H1 (cell line): ENCODE measurements at regions not wholly inside any gene's neighbourhood (a gene's known extent, or its start where the extent isn't known, plus 50 kb on each side); places are given as distances from the start of the nearest gene placed in this dataset.
A peak's percentile ranks its signal among the peaks of the same experiment; 100 is the strongest.

Experiments
- CTCF ChIA-PET: fragments of 300-600 bp; sonication (Branson Sonifier 250); formaldehyde crosslinking; loops from one replicate; lab custom pipeline; 2021; ENCODE audit not compliant: partially characterized antibody; lab: Charles Lee
- POLR2A ChIA-PET: fragments of 300-600 bp; sonication (Branson Sonifier 250); formaldehyde crosslinking; loops from one replicate; lab custom pipeline; 2021; ENCODE audit warnings: inconsistent platforms; ENCODE audit not compliant: partially characterized antibody; lab: Charles Lee
- DNase-seq, 2 experiments: peaks; one replicate each; pipeline versions ENCODE4 v3.0.0 to v3.0.0-alpha.2; 2010 to 2022; ENCODE audit warnings: low spot score in 2 of 2, low read depth in 1 of 2, mixed read lengths in 1 of 2
- FAIRE-seq: peaks from 2 replicates; lab custom pipeline; 2011; peaks lifted over from hg19 to GRCh38; lab: Jason Lieb, UNC
- H2AFZ ChIP-seq: 2 replicates; pipeline ENCODE4 v1.8.1; 2012; ENCODE audit warnings: low read length, inconsistent platforms
- H2AK5ac ChIP-seq: 2 replicates; pipeline ENCODE4 v1.6.1; 2013; ENCODE audit warnings: low read depth, low read length
- H2BK120ac ChIP-seq: replicated peaks from 2 replicates; pipeline ENCODE3; 2013; ENCODE audit warnings: low read depth, low read length, inconsistent platforms
- H2BK12ac ChIP-seq: 2 replicates; pipeline ENCODE4 v1.6.1; 2013; ENCODE audit warnings: low read depth, low read length
- H2BK15ac ChIP-seq: 2 replicates; pipeline ENCODE4 v1.6.1; 2013; ENCODE audit warnings: low read length
- H2BK20ac ChIP-seq: 2 replicates; pipeline ENCODE4 v1.6.1; 2013; ENCODE audit warnings: low read length
- H2BK5ac ChIP-seq: 2 replicates; pipeline ENCODE4 v1.6.1; 2013; ENCODE audit warnings: low read depth, low read length
- H3K14ac ChIP-seq: 2 replicates; pipeline ENCODE4 v1.6.1; 2013; ENCODE audit warnings: inconsistent platforms; ENCODE audit not compliant: insufficient read length
- H3K18ac ChIP-seq: 2 replicates; pipeline ENCODE4 v1.6.1; 2013; ENCODE audit warnings: low read length; ENCODE audit errors: extremely low read depth
- H3K23ac ChIP-seq: 2 replicates; pipeline ENCODE4 v1.6.1; 2013; ENCODE audit warnings: inconsistent platforms; ENCODE audit not compliant: insufficient read length
- H3K23me2 ChIP-seq: 2 replicates; pipeline ENCODE4 v1.6.1; 2013; ENCODE audit warnings: low read depth, low read length
- H3K27ac ChIP-seq: 2 replicates; pipeline ENCODE4 v1.6.1; 2011; ENCODE audit warnings: low read depth, low read length, inconsistent platforms
- H3K27me3 ChIP-seq, 4 experiments: replicated peaks in 1 of 4; 1 replicate in 1 of 4; 2 replicates in 3 of 4; pipeline versions ENCODE4 v1.6.1 to v1.8.1; 2011 to 2013; ENCODE audit warnings: low read length in 3 of 4, mild to moderate bottlenecking in 3 of 4, inconsistent platforms in 2 of 4, mixed read lengths in 2 of 4, moderate library complexity in 1 of 4; ENCODE audit not compliant: control insufficient read depth in 3 of 4, insufficient read depth in 3 of 4; ENCODE audit errors: extremely low read depth in 1 of 4
- H3K36me3 ChIP-seq, 4 experiments: 2 replicates each; pipeline versions ENCODE4 v1.6.1 to v1.8.1; 2011 to 2013; ENCODE audit warnings: mild to moderate bottlenecking in 4 of 4, low read length in 3 of 4, moderate library complexity in 2 of 4, control low read depth in 1 of 4, inconsistent platforms in 1 of 4; ENCODE audit not compliant: insufficient read depth in 4 of 4, control insufficient read depth in 2 of 4
- H3K4ac ChIP-seq: replicated peaks from 2 replicates; pipeline ENCODE3; 2013; ENCODE audit warnings: low read length, low read depth, mixed read lengths, inconsistent platforms; ENCODE audit not compliant: insufficient read length
- H3K4me1 ChIP-seq, 4 experiments: replicated peaks in 1 of 4; 1 replicate in 1 of 4; 2 replicates in 3 of 4; pipeline versions ENCODE4 v1.6.1 to v1.8.1; 2011 to 2013; ENCODE audit warnings: low read length in 3 of 4, inconsistent platforms in 2 of 4, mixed read lengths in 1 of 4; ENCODE audit not compliant: insufficient read depth in 4 of 4, control insufficient read depth in 3 of 4
- H3K4me2 ChIP-seq, 2 experiments: 2 replicates each; pipeline versions ENCODE4 v1.6.1 to v1.8.1; 2011 to 2013; ENCODE audit warnings: low read depth in 2 of 2, low read length in 2 of 2, control low read depth in 1 of 2, inconsistent platforms in 1 of 2, mild to moderate bottlenecking in 1 of 2; ENCODE audit not compliant: insufficient read depth in 1 of 2
- H3K4me3 ChIP-seq, 4 experiments: fragments of 200-600, 300-600 bp in 1 of 4; sonication (generic), shearing (Covaris generic), sonication (Bioruptor Twin) in 1 of 4; 2 replicates each; pipeline versions ENCODE4 v1.5.1 to v1.8.1; 2011 to 2016; ENCODE audit warnings: low read length in 4 of 4, low read depth in 3 of 4, control low read depth in 2 of 4, inconsistent platforms in 2 of 4, mild to moderate bottlenecking in 2 of 4, mixed read lengths in 1 of 4, moderate library complexity in 1 of 4; ENCODE audit not compliant: insufficient read depth in 2 of 4; ENCODE audit errors: extremely low read depth in 1 of 4
- H3K56ac ChIP-seq: replicated peaks from 2 replicates; pipeline ENCODE3; 2013; ENCODE audit warnings: low read depth, mild to moderate bottlenecking, mixed read lengths, low read length, inconsistent platforms; ENCODE audit not compliant: insufficient read length
- H3K79me1 ChIP-seq: 2 replicates; pipeline ENCODE4 v1.6.1; 2013; ENCODE audit warnings: low read depth, low read length, control low read depth
- H3K79me2 ChIP-seq, 2 experiments: 2 replicates each; pipeline versions ENCODE4 v1.6.1 to v1.8.1; 2012 to 2013; ENCODE audit warnings: low read length in 2 of 2, mild to moderate bottlenecking in 2 of 2, inconsistent platforms in 1 of 2; ENCODE audit not compliant: insufficient read depth in 2 of 2, control insufficient read depth in 1 of 2
- H3K9ac ChIP-seq, 4 experiments: replicated peaks in 1 of 4; 1 replicate in 1 of 4; 2 replicates in 3 of 4; pipeline versions ENCODE4 v1.6.1 to v1.8.1; 2011 to 2013; ENCODE audit warnings: low read depth in 3 of 4, low read length in 3 of 4, control low read depth in 2 of 4, mild to moderate bottlenecking in 2 of 4, moderate library complexity in 2 of 4, inconsistent platforms in 1 of 4; ENCODE audit errors: extremely low read depth in 1 of 4
- H3K9me3 ChIP-seq, 2 experiments: 2 replicates each; pipeline versions ENCODE4 v1.6.1 to v1.8.1; 2012 to 2013; ENCODE audit warnings: mild to moderate bottlenecking in 2 of 2, moderate library complexity in 2 of 2, control low read depth in 1 of 2, inconsistent platforms in 1 of 2, low read depth in 1 of 2, low read length in 1 of 2, mixed read lengths in 1 of 2; ENCODE audit not compliant: insufficient read depth in 2 of 2
- H4K20me1 ChIP-seq, 2 experiments: replicated peaks in 1 of 2; 2 replicates each; pipeline versions ENCODE3 to v1.8.1; 2011 to 2013; ENCODE audit warnings: inconsistent platforms in 2 of 2, low read length in 2 of 2, mild to moderate bottlenecking in 1 of 2; ENCODE audit not compliant: insufficient read depth in 2 of 2, control insufficient read depth in 1 of 2
- H4K5ac ChIP-seq: 2 replicates; pipeline ENCODE4 v1.6.1; 2013; ENCODE audit warnings: low read length, low read depth, mixed read lengths, inconsistent platforms; ENCODE audit not compliant: insufficient read length
- H4K8ac ChIP-seq: 2 replicates; pipeline ENCODE4 v1.8.0; 2013; ENCODE audit warnings: mild to moderate bottlenecking, moderate library complexity, low read length, inconsistent platforms; ENCODE audit not compliant: insufficient read depth; ENCODE audit errors: extremely low read depth
- H4K91ac ChIP-seq: replicated peaks from 2 replicates; pipeline ENCODE3; 2013; ENCODE audit warnings: low read length, mixed read lengths, inconsistent platforms; ENCODE audit not compliant: insufficient read length
- KDM4A ChIP-seq: IDR thresholded peaks from one replicate; pipeline ENCODE4 v1.7.1; 2012; ENCODE audit warnings: low read depth, mild to moderate bottlenecking, moderate library complexity, low read length, inconsistent platforms; ENCODE audit not compliant: severe bottlenecking
- RAD21 ChIP-seq, 2 experiments: IDR thresholded peaks in 1 of 2; conservative IDR thresholded peaks in 1 of 2; 2 replicates each; pipeline ENCODE4 v1.6.1; 2011; ENCODE audit warnings: low read depth in 2 of 2, low read length in 2 of 2, improper control_type of control experiment in 1 of 2, inconsistent platforms in 1 of 2, mild to moderate bottlenecking in 1 of 2, moderate library complexity in 1 of 2
- TBP ChIP-seq: IDR thresholded peaks from 2 replicates; pipeline ENCODE4 v1.6.1; 2011; ENCODE audit warnings: low read depth, low read length, improper control_type of control experiment
- WGBS, 2 experiments: shearing (Covaris generic) in 1 of 2; methylation state at CpG; one replicate each; pipeline versions ENCODE4 v1.1.6 to v1.1.7; 2013 to 2015; ENCODE audit warnings: low lambda C conversion rate in 2 of 2, mixed read lengths in 2 of 2, inconsistent platforms in 1 of 2, low coverage in 1 of 2, missing lambda C conversion rate in 1 of 2; ENCODE audit not compliant: insufficient replicate concordance in 2 of 2, insufficient coverage in 1 of 2, insufficient read length in 1 of 2; ENCODE audit errors: extremely low coverage in 1 of 2, missing lambda C conversion rate in 1 of 2; 5-methylcytosine and 5-hydroxymethylcytosine counted together
- TF ChIP-seq, protein P1 (sequence below), 3 experiments: IDR thresholded peaks; 1 replicate in 2 of 3; 2 replicates in 1 of 3; pipeline versions ENCODE4 v1.5.1 to v1.6.1; 2011; ENCODE audit warnings: low read length in 3 of 3, mild to moderate bottlenecking in 3 of 3, inconsistent platforms in 2 of 3, low read depth in 1 of 3, moderate library complexity in 1 of 3; ENCODE audit not compliant: insufficient read depth in 1 of 3; ENCODE audit errors: control extremely low read depth in 1 of 3

- Histone ChIP-seq H2BK12ac (no peak overlapping the region), H3K27ac (no peak overlapping the region), H3K9me3 (no peaks in the 10 kb centered on the region), H2BK15ac (peak overlapping the region; percentile 72; the same call in 1 of the 2 replicates), H3K4me1 (peaks cover 0 to 20% (median 5%) of the 10 kb centered on the region in 4 experiments; a peak in 6 of 7 replicates), H2BK20ac (no peak overlapping the region), H2BK120ac (no peak overlapping the region), H3K79me1 (no peaks in the 10 kb centered on the region; the same call in 1 of the 2 replicates), H3K4ac (no peak overlapping the region), H4K91ac (no peak overlapping the region), H3K4me2 (no peak overlapping the region), H3K27me3 (peaks cover 0 to 3% (median 0%) of the 10 kb centered on the region in 4 experiments; a peak in 3 of 7 replicates), H4K8ac (no peak overlapping the region), H2AK5ac (no peak overlapping the region), H3K23me2 (no peaks in the 10 kb centered on the region), H3K56ac (no peak overlapping the region), H3K23ac (no peak overlapping the region), H3K14ac (no peak overlapping the region), H4K5ac (no peak overlapping the region), H3K4me3 (no peak overlapping the region), H3K36me3 (no peaks in the 10 kb centered on the region), H4K20me1 (no peaks in the 10 kb centered on the region), H2AFZ (no peak overlapping the region), H2BK5ac (no peak overlapping the region; the same call in 1 of the 2 replicates), H3K9ac (no peak overlapping the region), H3K79me2 (no peaks in the 10 kb centered on the region), H3K18ac (no peak overlapping the region; the same call in 1 of the 2 replicates)
- ChIA-PET CTCF (interaction anchor here (0.8 to 5.0 kb wide), 13 partner anchors 8 to 227 kb away, joined by 3 to 36 read pairs (median 5); no protein-coding TSS in a partner anchor), POLR2A (interaction anchor here (0.9 to 2.1 kb wide), 3 partner anchors 35 to 51 kb away, joined by 3 to 10 read pairs (median 3); no protein-coding TSS in a partner anchor)
- no peak for DNase-seq
- FAIRE-seq, result no peak
- TF ChIP-seq TBP, result no peak
- no peak for TF ChIP-seq KDM4A
- TF ChIP-seq RAD21 (IDR thresholded peaks at IDR 0.05 in 1 of 2, conservative IDR thresholded peaks at IDR 0.05 in 1 of 2; ENCODE audit: low read depth in 2 of 2, low read length in 2 of 2), result peak in 1 of 2 experiments; percentile 19; a peak in 1 of 4 replicates
- TF ChIP-seq, protein P1, sequence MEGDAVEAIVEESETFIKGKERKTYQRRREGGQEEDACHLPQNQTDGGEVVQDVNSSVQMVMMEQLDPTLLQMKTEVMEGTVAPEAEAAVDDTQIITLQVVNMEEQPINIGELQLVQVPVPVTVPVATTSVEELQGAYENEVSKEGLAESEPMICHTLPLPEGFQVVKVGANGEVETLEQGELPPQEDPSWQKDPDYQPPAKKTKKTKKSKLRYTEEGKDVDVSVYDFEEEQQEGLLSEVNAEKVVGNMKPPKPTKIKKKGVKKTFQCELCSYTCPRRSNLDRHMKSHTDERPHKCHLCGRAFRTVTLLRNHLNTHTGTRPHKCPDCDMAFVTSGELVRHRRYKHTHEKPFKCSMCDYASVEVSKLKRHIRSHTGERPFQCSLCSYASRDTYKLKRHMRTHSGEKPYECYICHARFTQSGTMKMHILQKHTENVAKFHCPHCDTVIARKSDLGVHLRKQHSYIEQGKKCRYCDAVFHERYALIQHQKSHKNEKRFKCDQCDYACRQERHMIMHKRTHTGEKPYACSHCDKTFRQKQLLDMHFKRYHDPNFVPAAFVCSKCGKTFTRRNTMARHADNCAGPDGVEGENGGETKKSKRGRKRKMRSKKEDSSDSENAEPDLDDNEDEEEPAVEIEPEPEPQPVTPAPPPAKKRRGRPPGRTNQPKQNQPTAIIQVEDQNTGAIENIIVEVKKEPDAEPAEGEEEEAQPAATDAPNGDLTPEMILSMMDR (IDR thresholded peaks at IDR 0.05; ENCODE audit: control extremely low read depth in 1 of 3, insufficient read depth in 1 of 3, low read depth in 1 of 3, low read length in 3 of 3), result peak in 2 of 3 experiments; percentile 11 to 38; a peak in 2 of 4 replicates
- 88% methylated on average over 6 of the region's 6 CpGs; no CpG with 5 or more reads in 1 of the 2 experiments for WGBS, 2 experiments
These were observed 79.2 kb upstream of the WNT11 start for GRCh38 chr11:76285397-76286104.
